H7 (cell line): ENCODE measurements at regions not wholly inside any gene's neighbourhood (a gene's known extent, or its start where the extent isn't known, plus 50 kb on each side); places are given as distances from the start of the nearest gene placed in this dataset.

Source experiments
- DNase-seq: peaks from one replicate; pipeline ENCODE4 v3.0.0; 2012
- H3K27me3 ChIP-seq: 2 replicates; pipeline ENCODE4 v1.6.0; 2011; ENCODE audit warnings: mild to moderate bottlenecking, low read length; ENCODE audit not compliant: control insufficient read depth, insufficient read depth
- H3K36me3 ChIP-seq: replicated peaks from 2 replicates; pipeline ENCODE4 v1.5.1; 2011; ENCODE audit warnings: low read length; ENCODE audit not compliant: control insufficient read depth, insufficient read depth
- H3K4me3 ChIP-seq: 2 replicates; pipeline ENCODE4 v1.5.1; 2011; ENCODE audit warnings: low read depth, mild to moderate bottlenecking, control low read depth, low read length, moderate library complexity; ENCODE audit not compliant: insufficient read depth

GRCh38 chr11:115100706-115101105, 403.5 kb downstream of the CADM1 start:
- Histone ChIP-seq H3K4me3 (no peak overlapping the region), H3K27me3 (no peaks in the 10 kb centered on the region)

GRCh38 chr11:115103921-115104320, 400.3 kb downstream of the CADM1 start:
- H3K36me3 ChIP-seq = no peaks in the 10 kb centered on the region
- no peak overlapping the region for H3K4me3 ChIP-seq
- H3K27me3 ChIP-seq = no peaks in the 10 kb centered on the region; the same call in 1 of the 2 replicates
- DNase-seq = peak; percentile 39

More at GRCh38 chr11:115100706-115101105, 403.5 kb downstream of the CADM1 start:
- H3K36me3 ChIP-seq = no peaks in the 10 kb centered on the region
- DNase-seq = no peak

- DNase-seq = no peak
- no peaks in the 10 kb centered on the region; the same call in 1 of the 2 replicates for H3K27me3 ChIP-seq
- no peak overlapping the region for H3K4me3 ChIP-seq
- H3K36me3 ChIP-seq = no peaks in the 10 kb centered on the region
Measured at GRCh38 chr11:115104851-115105453, 399.3 kb downstream of the CADM1 start.

GRCh38 chr11:115111066-115111465, 393.1 kb downstream of the CADM1 start:
- no peak overlapping the region for H3K4me3 ChIP-seq
- H3K27me3 ChIP-seq = no peaks in the 10 kb centered on the region; the same call in 1 of the 2 replicates
- no peaks in the 10 kb centered on the region for H3K36me3 ChIP-seq
- no peak for DNase-seq

DNA sequence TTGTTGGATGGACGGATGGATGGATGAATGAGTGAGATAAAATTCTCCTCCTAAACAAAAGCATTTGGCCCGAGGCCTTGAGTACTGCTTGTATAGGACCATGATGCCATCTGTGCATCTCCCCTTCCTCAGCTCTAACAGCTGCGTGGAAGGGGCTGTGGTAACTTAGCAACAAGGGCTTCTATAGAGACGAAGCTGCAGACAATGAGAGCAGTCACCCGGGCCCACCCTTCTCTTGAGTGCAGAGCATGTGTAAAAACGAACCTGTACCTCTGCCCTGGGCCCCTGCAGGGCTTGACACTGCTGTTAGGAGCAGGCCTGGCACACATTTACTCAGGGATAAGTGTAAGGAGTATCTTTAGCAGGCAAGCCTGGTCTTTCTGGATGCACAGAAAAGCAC, 391.5 kb downstream of the CADM1 start:
- H3K4me3 ChIP-seq = no peak overlapping the region
- H3K36me3 ChIP-seq = no peaks in the 10 kb centered on the region
- DNase-seq = no peak
- no peaks in the 10 kb centered on the region; the same call in 1 of the 2 replicates for H3K27me3 ChIP-seq

DNA sequence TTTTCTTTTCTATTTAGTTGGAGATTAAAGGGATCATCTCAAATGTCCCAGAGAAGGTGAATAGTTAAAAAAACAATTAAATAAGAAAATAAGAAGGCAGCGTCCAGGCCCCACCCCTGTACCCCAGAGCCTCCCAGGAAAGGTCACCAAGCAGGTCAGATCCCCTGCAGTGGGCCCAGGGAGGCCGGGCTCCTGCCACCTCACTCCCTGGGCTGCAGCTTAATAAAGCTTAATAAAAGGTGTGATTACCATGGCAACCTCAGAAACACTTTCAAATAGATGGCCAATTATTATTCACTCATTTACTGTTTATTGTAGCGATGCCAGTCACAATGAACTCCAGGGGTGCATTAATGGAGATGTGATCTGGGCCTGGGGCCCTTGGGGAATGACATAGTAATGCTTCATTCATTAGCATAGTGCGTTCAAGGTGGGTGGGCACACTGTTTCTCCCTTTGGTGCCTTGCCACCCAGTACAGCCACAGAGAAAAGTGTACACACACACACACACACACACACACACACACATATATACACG, 386.2 kb downstream of the CADM1 start:
- no peak overlapping the region for H3K4me3 ChIP-seq
- H3K27me3 ChIP-seq = no peaks in the 10 kb centered on the region
- H3K36me3 ChIP-seq = no peaks in the 10 kb centered on the region
- peak; percentile 36 for DNase-seq

DNA sequence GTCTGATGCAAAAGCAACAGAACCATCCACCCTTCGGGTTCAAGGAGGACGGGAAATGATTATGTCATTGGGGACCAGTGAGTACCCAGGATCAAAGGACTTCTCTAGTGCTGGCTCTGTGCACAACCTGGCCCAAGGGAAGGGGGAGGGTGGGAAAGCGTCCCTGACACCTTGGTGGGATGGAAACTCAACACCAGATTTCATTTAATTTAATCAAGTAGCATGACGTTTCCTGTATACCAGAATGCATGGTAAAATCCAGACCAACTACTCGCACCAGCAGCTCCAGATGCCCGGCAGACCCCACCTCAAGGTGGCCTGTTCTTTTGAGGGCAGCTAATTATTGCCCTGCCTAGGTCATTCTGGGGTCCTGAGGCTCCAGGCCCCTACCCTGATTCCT, 385.1 kb downstream of the CADM1 start:
- Histone ChIP-seq H3K36me3 (no peaks in the 10 kb centered on the region), H3K27me3 (no peaks in the 10 kb centered on the region), H3K4me3 (no peak overlapping the region)
- no peak for DNase-seq
